ENCODE measurements at regions not wholly inside any gene's neighbourhood (a gene's known extent, or its start where the extent isn't known, plus 50 kb on each side); places are given as distances from the start of the nearest gene placed in this dataset.

DNA sequence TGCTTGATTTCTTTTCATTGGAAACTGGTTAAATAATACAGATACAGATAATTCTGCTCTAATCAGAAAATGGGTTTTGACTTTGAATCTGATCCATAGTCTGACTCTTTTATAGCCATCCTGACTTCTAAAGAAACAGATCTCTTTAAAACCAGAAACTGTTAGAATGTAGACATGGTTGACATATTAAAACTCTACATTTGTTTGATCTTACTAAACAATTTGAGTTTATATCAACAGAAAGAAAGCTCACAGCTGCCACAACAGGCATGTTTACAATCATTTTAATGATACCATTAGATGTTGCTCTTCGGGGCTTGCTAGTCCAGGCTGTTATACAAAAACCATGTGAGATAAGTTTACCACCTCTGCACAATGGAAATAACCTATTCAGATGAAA is 193.0 kb upstream of the SEMA3A start:
- 72 to 89% (median 82%) methylated on average over 1 of the region's 1 CpG for WGBS, 4 donors
- H3K27ac ChIP-seq = no peak overlapping the region
- TF ChIP-seq CTCF (IDR thresholded peaks at IDR 0.05) (no peak), POLR2A (IDR thresholded peaks at IDR 0.05) (no peak)
- H3K4me3 ChIP-seq = no peak overlapping the region
- DNase-seq = no peak
- no peaks in the 10 kb centered on the region for H3K27me3 ChIP-seq
- no peaks in the 10 kb centered on the region for H3K36me3 ChIP-seq (replicated peaks in 1 of 2)
- intact Hi-C loops (cut with DNase I) = no loop called here
- no peaks in the 10 kb centered on the region for H3K9me3 ChIP-seq (replicated peaks in 1 of 3)
- H3K4me1 ChIP-seq (replicated peaks in 1 of 2) = no peaks in the 10 kb centered on the region

DNA sequence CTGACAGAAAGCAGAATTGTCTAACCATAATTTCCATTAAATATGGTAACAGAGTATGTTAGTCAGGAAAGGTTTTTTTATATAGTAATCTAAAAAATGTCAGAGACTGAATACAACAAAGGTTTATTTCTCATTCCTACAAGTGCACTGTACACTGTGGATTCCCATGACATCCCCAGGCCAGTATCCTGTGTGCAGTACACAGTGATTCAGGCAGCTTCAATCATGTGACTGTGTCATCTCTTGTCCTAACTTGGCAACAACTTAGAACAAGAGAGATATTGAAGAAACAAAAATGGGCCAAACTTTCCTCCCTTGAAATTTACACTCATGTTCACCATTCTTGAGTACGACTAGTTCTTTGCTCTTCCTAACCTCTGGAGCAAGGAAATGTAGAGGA is 189.8 kb upstream of the SEMA3A start:
- no peaks in the 10 kb centered on the region for H3K4me1 ChIP-seq (replicated peaks in 1 of 2)
- DNase-seq = no peak
- no peaks in the 10 kb centered on the region for H3K36me3 ChIP-seq (replicated peaks in 1 of 2)
- H3K4me3 ChIP-seq = no peak overlapping the region
- H3K27ac ChIP-seq = no peak overlapping the region
- H3K9me3 ChIP-seq (replicated peaks in 1 of 3) = no peaks in the 10 kb centered on the region
- no peak for TF ChIP-seq POLR2A (IDR thresholded peaks at IDR 0.05)
- no peak for TF ChIP-seq CTCF (IDR thresholded peaks at IDR 0.05)
- intact Hi-C loops (cut with DNase I) = no loop called here
- 60 to 77% (median 75%) methylated on average over 1 of the region's 1 CpG for WGBS, 4 donors
- H3K27me3 ChIP-seq = no peaks in the 10 kb centered on the region

DNA sequence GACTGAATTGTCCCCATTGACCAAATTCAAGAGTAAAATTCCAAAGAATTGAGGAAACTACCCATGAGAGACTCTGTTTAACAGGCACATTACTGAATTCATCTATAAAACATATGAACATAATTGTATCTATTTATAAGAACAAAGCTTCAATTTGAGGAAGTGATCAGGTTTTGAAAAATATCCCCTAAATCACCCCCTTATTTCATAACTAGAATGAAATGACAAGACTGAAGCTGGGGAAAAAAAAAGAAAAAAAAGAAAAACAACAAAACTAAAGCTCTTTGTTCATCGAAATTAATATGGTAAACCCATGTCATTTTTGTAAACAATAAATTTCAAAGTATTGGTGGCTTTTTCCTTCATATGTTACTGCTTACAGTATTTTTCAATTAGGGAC is 184.9 kb upstream of the SEMA3A start:
- Histone ChIP-seq H3K9me3 (replicated peaks in 1 of 3) (no peaks in the 10 kb centered on the region), H3K4me3 (no peak overlapping the region), H3K27me3 (no peaks in the 10 kb centered on the region), H3K4me1 (replicated peaks in 1 of 2) (no peaks in the 10 kb centered on the region), H3K27ac (no peak overlapping the region), H3K36me3 (replicated peaks in 1 of 2) (no peaks in the 10 kb centered on the region)
- 69 to 84% (median 72%) methylated on average over 1 of the region's 1 CpG for WGBS, 4 donors
- intact Hi-C loops (cut with DNase I) = no loop called here
- no peak for DNase-seq
- TF ChIP-seq POLR2A (IDR thresholded peaks at IDR 0.05) = no peak
- TF ChIP-seq CTCF (IDR thresholded peaks at IDR 0.05) = no peak

GRCh38 chr7:84372712-84373111 is 178.1 kb upstream of the SEMA3A start:
- Histone ChIP-seq H3K27ac (no peak overlapping the region), H3K27me3 (no peaks in the 10 kb centered on the region), H3K4me3 (no peak overlapping the region), H3K9me3 (replicated peaks in 1 of 3) (no peaks in the 10 kb centered on the region), H3K4me1 (replicated peaks in 1 of 2) (no peaks in the 10 kb centered on the region), H3K36me3 (replicated peaks in 1 of 2) (no peaks in the 10 kb centered on the region)
- WGBS, 4 donors = 87 to 90% (median 88%) methylated on average over 4 of the region's 4 CpGs
- no peak for DNase-seq
- no peak for TF ChIP-seq CTCF (IDR thresholded peaks at IDR 0.05)
- no peak for TF ChIP-seq POLR2A (IDR thresholded peaks at IDR 0.05)
- intact Hi-C loops (cut with DNase I) = no loop called here
